NCI-H2107 treated with DMSO at 0.1 percent for 48 hours (cell line): ENCODE measurements at regions not wholly inside any gene's neighbourhood (a gene's known extent, or its start where the extent isn't known, plus 50 kb on each side); places are given as distances from the start of the nearest gene placed in this dataset.
A peak's percentile ranks its signal among the peaks of the same experiment; 100 is the strongest.

Experiments
- DNase-seq: peaks from one replicate; lab custom pipeline; 2025; ENCODE audit not compliant: unreplicated experiment; lab: John Stamatoyannopoulos, UW

GRCh38 chrX:132568291-132568690, 79.5 kb upstream of the MBNL3 start:
- DNase-seq: no peak

GRCh38 chrX:132565273-132565672, 76.4 kb upstream of the MBNL3 start:
- no peak for DNase-seq

GRCh38 chrX:132563976-132564375, 75.1 kb upstream of the MBNL3 start:
- no peak for DNase-seq

GRCh38 chrX:132561974-132562373, 73.1 kb upstream of the MBNL3 start:
- DNase-seq: no peak

- DNase-seq: no peak
These were observed 72.6 kb upstream of the MBNL3 start for GRCh38 chrX:132561483-132561882.

GRCh38 chrX:132559101-132559500, 70.3 kb upstream of the MBNL3 start:
- no peak for DNase-seq

GRCh38 chrX:132539611-132540010, 50.8 kb upstream of the MBNL3 start:
- DNase-seq: peak; percentile 33
